GM12872 (cell line): ENCODE measurements at regions not wholly inside any gene's neighbourhood (a gene's known extent, or its start where the extent isn't known, plus 50 kb on each side); places are given as distances from the start of the nearest gene placed in this dataset.

Experiments used
- TF ChIP-seq, protein P1 (sequence below): IDR thresholded peaks from 3 replicates; pipeline ENCODE4 v1.5.1; 2011; ENCODE audit warnings: low read depth, mild to moderate bottlenecking, low read length, moderate library complexity; ENCODE audit not compliant: insufficient read depth

DNA sequence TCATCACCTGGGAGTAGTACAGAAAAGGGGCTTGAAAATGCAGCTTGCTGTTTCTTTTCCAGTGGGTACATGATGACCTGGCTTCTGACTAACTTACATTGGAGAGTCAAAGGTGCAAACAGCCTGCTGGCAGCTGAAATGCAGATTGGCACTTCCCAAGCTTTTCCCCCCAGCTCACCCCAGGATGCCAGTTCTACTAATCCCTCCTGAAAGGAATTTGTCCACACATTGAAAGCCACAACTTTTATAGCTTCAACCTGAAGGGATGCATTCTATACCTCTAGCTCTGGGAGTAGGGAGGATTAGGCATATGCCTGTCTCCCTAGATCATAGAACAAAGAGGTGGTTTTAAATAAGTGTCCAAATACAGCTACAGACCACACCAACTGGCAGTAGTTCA, 281.7 kb downstream of the EFHB start:
- TF ChIP-seq, protein P1, sequence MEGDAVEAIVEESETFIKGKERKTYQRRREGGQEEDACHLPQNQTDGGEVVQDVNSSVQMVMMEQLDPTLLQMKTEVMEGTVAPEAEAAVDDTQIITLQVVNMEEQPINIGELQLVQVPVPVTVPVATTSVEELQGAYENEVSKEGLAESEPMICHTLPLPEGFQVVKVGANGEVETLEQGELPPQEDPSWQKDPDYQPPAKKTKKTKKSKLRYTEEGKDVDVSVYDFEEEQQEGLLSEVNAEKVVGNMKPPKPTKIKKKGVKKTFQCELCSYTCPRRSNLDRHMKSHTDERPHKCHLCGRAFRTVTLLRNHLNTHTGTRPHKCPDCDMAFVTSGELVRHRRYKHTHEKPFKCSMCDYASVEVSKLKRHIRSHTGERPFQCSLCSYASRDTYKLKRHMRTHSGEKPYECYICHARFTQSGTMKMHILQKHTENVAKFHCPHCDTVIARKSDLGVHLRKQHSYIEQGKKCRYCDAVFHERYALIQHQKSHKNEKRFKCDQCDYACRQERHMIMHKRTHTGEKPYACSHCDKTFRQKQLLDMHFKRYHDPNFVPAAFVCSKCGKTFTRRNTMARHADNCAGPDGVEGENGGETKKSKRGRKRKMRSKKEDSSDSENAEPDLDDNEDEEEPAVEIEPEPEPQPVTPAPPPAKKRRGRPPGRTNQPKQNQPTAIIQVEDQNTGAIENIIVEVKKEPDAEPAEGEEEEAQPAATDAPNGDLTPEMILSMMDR: no peak

DNA sequence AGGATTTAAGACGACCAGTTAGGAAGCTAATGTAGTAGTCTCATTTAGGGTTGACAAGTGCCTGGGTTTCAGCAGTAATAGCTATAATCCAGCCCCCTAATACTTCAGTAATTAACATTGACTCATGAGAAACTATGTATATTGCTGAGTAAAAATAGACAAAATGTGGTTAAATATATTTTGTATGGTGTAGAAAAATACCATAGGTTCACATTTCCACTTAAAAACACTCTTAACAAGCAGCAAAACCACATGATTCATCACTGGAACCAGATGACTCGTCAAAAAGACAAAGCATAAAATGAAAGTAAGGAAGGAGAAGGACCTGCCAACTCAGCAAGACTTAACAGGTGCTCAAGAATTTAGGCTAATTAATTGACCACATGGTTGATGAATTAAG, 288.9 kb downstream of the EFHB start:
- TF ChIP-seq, protein P1: no peak

DNA sequence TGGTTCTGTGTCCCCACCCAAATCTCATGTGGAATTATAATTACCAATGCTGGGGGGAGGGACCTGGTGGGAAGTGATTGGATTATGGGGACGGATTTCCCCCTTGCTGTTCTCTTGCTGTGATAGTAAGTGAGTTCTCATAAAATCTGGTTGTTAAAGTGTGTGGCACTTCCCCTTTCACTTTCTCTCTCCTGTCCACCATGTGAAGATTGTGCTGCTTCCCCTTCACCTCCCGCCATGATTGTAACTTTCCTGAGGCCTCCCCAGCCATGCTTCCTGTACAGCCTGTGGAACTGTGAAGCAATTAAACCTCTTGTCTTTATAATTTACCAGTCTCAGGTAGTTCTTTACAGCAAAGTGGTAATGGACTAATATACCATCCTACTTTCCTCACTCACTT, 289.6 kb downstream of the EFHB start:
- TF ChIP-seq, protein P1: no peak

DNA sequence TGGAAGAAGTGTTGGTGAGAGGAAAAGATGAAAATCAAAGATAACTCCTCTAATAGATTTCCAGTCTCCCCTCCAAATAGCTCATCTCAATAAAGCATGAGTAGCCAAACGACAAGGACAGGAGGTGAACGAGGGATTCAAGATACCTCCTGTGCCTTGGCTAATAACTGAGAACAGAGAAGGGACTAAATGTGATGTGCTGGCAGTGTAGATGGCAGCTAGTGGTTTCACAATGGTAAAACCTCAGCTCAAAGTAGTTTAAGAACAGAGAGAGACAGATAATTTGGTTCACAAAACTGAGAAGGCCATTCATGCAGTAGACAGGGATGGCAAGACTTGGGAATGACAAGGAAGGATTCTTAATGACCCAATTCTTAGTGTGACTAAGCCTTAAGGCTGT, 292.6 kb downstream of the EFHB start:
- TF ChIP-seq, protein P1: no peak

DNA sequence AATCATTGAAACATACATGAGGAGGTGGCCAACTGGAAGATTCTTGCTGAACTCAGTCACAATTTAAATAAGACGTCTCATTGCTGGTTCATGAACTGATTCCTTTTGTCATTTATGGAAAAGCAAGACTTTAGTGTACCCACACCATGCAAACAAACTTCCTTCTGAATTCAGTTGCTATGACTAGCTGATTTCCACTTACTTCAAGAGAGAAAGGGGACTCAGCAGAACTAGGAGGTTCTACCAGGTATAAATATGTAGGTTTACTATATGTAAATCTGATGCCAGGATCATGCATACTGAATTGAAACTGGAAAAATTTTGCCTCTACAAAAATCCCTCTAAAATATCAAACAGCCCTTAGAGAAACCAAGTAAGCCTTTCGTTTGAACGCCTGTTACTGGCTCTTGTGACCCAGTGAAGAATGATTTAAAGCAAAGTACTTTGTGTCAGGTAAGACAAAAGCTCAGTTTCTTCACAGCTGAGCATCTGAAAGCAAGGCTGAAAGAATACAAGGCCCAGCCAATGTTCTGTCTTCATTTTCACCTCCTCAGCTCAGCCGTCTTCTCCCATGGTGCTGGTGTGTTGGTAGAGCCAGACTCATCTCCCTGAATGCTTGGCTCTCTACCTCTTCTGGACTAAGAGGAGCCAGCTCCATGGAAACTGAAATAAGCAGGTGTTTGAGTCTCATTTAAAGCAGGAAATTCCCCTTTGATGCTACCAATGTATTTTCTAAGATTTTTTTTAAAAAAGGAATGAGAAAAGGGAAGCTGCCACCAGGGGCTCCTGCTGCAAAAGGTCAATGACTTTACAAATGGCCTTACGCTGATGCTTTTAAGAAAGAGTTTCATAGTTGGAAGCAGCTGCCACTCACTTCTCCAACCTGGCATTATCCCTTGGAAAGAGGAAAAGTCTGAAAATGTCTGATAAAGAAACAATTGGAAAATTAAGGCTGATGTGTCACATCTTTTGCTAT, 301.6 kb downstream of the EFHB start:
- TF ChIP-seq, protein P1: no peak

DNA sequence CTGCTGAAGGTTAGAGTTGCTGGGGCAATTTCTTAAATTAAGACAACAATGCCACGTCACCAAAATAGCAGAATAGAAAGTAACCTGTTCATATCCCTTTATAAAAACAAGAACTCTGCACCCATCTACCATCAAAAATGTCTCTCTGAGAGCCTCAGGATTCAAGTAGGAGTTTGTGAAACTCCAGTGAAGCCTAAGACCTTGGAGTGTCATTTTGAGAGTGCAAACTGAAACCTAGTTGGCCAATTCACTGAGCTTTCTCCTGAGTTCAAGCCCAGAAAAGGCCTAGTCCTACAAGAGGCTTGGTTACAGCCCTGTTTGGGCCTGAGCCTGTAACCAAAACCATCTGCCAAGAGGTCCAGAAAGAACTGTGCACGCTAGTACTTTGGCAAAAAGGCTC, 335.1 kb downstream of the EFHB start:
- TF ChIP-seq, protein P1: no peak

DNA sequence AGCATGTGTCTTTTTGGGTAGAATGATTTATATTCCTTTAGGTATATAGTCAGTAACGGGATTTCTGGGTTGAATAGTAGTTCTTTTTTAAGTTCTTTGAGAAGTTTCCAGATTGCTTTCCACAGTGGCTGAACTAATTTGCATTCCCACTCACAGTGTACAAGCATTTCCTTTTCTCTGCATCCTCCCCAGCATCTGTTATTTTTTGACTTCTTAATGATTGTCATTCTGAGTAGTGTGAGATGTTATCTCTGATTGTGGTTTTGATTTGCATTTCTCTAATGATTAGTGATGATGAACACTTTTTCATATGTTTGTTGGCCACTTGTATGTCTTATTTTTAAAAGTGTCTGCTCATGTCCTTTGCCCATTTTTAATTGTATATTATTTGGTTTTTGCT, 337.6 kb downstream of the EFHB start:
- TF ChIP-seq, protein P1: no peak
